Keratinocyte (primary cell): ENCODE measurements at regions not wholly inside any gene's neighbourhood (a gene's known extent, or its start where the extent isn't known, plus 50 kb on each side); places are given as distances from the start of the nearest gene placed in this dataset.

Source experiments
- CTCF ChIP-seq, 3 experiments: IDR thresholded peaks in 1 of 3; conservative IDR thresholded peaks in 1 of 3; optimal IDR thresholded peaks in 1 of 3; 2 replicates in 2 of 3; 3 replicates in 1 of 3; pipeline versions ENCODE3 to v1.5.1; 2011; ENCODE audit warnings: low read length in 3 of 3, mild to moderate bottlenecking in 3 of 3, moderate library complexity in 2 of 3, control low read depth in 1 of 3, inconsistent platforms in 1 of 3; ENCODE audit not compliant: insufficient read depth in 2 of 3; ENCODE audit errors: extremely low read depth in 1 of 3
- EZH2 ChIP-seq: IDR thresholded peaks from one replicate; pipeline ENCODE4 v1.6.1; 2012; ENCODE audit warnings: inconsistent platforms, mild to moderate bottlenecking, low read length, moderate library complexity

- no peak for TF ChIP-seq CTCF (optimal IDR thresholded peaks at IDR 0.05 in 1 of 3, IDR thresholded peaks at IDR 0.05 in 1 of 3, conservative IDR thresholded peaks at IDR 0.05 in 1 of 3; ENCODE audit: extremely low read depth in 1 of 3, insufficient read depth in 2 of 3, low read length in 3 of 3)
- no peak for TF ChIP-seq EZH2
Measured at GRCh38 chr12:77774761-77775160, 55.9 kb upstream of the NAV3 start.
